Tibial artery (tissue), 4 donors: ENCODE measurements at regions not wholly inside any gene's neighbourhood (a gene's known extent, or its start where the extent isn't known, plus 50 kb on each side); places are given as distances from the start of the nearest gene placed in this dataset.

Experiments
- DNase-seq, 2 donors: peaks; one replicate each; pipeline ENCODE4 v3.0.0-alpha.2; 2019
- H3K27ac ChIP-seq, 2 donors: fragments of 200-600 bp; sonication (generic) in 1 of 2; 1 replicate in 1 of 2; 2 replicates in 1 of 2; pipeline ENCODE4 v1.5.1; 2018 to 2019; ENCODE audit warnings: mild to moderate bottlenecking in 1 of 2
- H3K27me3 ChIP-seq, 2 donors: fragments of 200-600 bp; sonication (generic) in 1 of 2; one replicate each; pipeline versions ENCODE4 v1.5.1 to v1.6.0; 2016 to 2019
- H3K36me3 ChIP-seq, 3 donors: fragments of 200-600 bp; sonication (generic) in 2 of 3; one replicate each; pipeline ENCODE4 v1.5.1; 2016 to 2019; ENCODE audit warnings: mild to moderate bottlenecking in 2 of 3
- H3K4me1 ChIP-seq, 4 donors: fragments of 200-600 bp; sonication (generic) in 2 of 4; 1 replicate in 3 of 4; 2 replicates in 1 of 4; pipeline ENCODE4 v1.5.1; 2016 to 2019
- H3K4me3 ChIP-seq, 2 donors: fragments of 200-600 bp; sonication (generic) in 1 of 2; 1 replicate in 1 of 2; 2 replicates in 1 of 2; pipeline ENCODE4 v1.5.1; 2018 to 2019; ENCODE audit warnings: mild to moderate bottlenecking in 2 of 2
- H3K9me3 ChIP-seq, 3 donors: fragments of 200-600 bp; sonication (generic) in 1 of 3; one replicate each; pipeline ENCODE4 v1.5.1; 2016 to 2019
- intact Hi-C: fragments of 100-400 bp; cut with DNase I; formaldehyde crosslinking; loops from one replicate; pipeline ENCODE4 v1.15.0; 2023; ENCODE audit warnings: low total_unique reads
- TF ChIP-seq, protein P1 (sequence below), 2 experiments: fragments of 200-600 bp in 1 of 2; fragments of 450-650 bp in 1 of 2; IDR thresholded peaks; one replicate each; pipeline ENCODE4 v1.5.1; 2017 to 2019; ENCODE audit warnings: antibody characterized with exemption in 2 of 2, mild to moderate bottlenecking in 1 of 2, moderate library complexity in 1 of 2

DNA sequence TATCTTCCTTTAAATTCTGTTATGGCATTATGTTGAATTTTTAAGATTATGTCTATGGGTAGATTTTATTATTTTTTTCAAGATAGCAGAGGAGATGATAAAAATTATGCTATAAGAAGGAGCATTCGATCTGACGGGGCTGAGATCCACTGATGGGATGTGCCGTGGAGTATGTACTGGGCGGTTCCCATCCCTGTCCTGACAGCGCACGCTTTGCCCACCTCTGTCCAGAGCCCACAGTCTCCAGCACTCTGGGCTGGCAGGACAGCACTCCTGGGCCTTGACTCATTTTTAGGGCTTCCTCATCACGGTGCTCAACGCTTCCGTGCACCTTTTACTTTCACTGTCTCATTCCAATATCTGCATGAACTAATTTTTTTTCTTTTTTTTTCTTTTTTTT, 235.5 kb downstream of the TEX29 start:
- no peaks in the 10 kb centered on the region for H3K4me1 ChIP-seq
- H3K4me3 ChIP-seq, result no peak overlapping the region
- DNase-seq, result no peak
- H3K27ac ChIP-seq, result no peak overlapping the region
- H3K36me3 ChIP-seq, result no peaks in the 10 kb centered on the region
- H3K9me3 ChIP-seq, result no peaks in the 10 kb centered on the region
- H3K27me3 ChIP-seq, result peaks cover 0 to 17% of the 10 kb centered on the region in 2 donors
- intact Hi-C loops, result no loop called here
- TF ChIP-seq, protein P1, sequence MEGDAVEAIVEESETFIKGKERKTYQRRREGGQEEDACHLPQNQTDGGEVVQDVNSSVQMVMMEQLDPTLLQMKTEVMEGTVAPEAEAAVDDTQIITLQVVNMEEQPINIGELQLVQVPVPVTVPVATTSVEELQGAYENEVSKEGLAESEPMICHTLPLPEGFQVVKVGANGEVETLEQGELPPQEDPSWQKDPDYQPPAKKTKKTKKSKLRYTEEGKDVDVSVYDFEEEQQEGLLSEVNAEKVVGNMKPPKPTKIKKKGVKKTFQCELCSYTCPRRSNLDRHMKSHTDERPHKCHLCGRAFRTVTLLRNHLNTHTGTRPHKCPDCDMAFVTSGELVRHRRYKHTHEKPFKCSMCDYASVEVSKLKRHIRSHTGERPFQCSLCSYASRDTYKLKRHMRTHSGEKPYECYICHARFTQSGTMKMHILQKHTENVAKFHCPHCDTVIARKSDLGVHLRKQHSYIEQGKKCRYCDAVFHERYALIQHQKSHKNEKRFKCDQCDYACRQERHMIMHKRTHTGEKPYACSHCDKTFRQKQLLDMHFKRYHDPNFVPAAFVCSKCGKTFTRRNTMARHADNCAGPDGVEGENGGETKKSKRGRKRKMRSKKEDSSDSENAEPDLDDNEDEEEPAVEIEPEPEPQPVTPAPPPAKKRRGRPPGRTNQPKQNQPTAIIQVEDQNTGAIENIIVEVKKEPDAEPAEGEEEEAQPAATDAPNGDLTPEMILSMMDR (IDR thresholded peaks at IDR 0.05), result no peak

DNA sequence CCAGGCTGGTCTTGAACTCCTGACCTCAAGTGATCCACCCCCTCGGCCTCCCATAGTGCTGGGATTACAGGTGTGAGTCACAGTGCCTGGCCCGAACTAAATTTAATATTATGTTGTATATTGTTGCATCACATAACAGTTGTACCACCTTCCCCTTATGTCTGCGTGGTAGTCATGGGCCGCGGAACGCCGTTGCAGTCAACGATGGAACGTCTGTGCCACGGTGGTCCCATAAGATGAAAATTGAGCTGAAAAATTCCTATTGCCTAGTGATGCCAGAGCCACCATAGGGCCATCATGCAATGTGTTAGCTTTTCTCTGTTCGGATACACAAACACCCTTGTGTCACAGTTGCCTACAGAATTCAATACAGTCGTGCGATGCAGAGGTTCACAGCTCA, 236.1 kb downstream of the TEX29 start:
- DNase-seq, result no peak
- H3K36me3 ChIP-seq, result no peaks in the 10 kb centered on the region
- H3K9me3 ChIP-seq, result no peaks in the 10 kb centered on the region
- no peak overlapping the region for H3K27ac ChIP-seq
- intact Hi-C loops, result no loop called here
- no peak overlapping the region for H3K4me3 ChIP-seq
- TF ChIP-seq, protein P1 (IDR thresholded peaks at IDR 0.05), result no peak
- peaks cover 0 to 17% of the 10 kb centered on the region in 2 donors for H3K27me3 ChIP-seq
- no peaks in the 10 kb centered on the region for H3K4me1 ChIP-seq

DNA sequence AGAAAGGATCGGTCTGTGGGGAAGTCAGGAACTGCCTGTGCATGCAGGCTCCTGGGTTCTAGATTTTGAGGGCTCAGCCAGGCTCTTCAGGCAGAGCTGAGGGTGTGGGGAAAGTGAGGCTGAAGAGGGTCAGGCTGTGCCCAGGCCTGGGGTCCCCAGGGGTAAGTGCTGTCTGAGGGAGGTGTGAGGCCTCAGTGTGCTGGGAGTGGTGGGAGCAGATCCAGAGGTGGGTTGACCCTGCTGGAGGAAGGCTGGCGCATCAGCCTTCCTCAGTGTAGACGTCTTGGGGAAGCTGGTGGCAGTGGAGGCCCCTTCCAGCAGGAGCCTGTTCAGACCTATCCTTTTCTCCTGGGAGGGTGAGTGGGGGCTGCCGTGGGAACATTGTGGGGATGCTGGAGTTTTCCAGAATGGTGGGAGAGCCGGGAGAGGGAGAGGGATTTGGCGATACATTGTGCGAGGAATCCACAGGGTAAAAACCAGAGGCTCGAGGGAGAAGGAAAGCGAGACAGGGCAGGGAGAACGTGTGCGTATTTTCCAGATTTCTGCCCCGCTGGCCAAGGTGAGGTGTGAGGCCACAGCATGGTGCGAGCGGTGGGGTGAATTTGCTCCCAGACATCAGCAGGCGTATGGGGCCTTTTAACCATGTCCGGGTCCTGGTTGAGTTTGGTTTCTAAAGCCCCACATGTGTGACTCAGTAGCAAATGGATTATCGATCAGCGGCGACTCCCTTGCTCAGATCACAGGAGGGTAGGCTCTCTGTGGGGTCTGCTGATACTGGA, 237.7 kb downstream of the TEX29 start:
- TF ChIP-seq, protein P1 (IDR thresholded peaks at IDR 0.05), result no peak
- intact Hi-C loops, result no loop called here
- H3K27me3 ChIP-seq, result peaks cover 0 to 17% of the 10 kb centered on the region in 2 donors
- H3K4me1 ChIP-seq, result no peaks in the 10 kb centered on the region
- DNase-seq, result no peak
- H3K9me3 ChIP-seq, result no peaks in the 10 kb centered on the region
- no peak overlapping the region for H3K27ac ChIP-seq
- no peak overlapping the region for H3K4me3 ChIP-seq
- H3K36me3 ChIP-seq, result no peaks in the 10 kb centered on the region

DNA sequence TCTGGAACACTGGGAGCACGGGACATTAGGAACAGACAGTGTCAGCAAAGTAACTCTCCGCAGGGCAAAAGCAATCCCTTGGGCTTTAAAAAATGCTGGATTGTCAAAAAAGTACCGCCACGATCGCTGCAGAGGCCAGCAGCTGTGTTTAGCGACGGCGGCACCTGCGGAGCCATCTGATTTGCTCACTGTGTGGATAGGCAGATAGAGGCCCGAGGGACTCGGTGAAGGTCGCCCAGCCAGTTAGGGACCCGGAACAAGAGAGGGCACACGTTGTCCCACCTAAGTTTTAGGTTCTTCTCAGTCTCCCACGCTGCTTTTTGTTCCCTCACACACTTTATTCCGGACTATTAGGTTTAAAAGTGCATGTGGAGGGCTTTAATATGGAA, 238.3 kb downstream of the TEX29 start:
- H3K9me3 ChIP-seq, result no peaks in the 10 kb centered on the region
- H3K27ac ChIP-seq, result no peak overlapping the region
- no peak for DNase-seq
- H3K4me3 ChIP-seq, result no peak overlapping the region
- no peaks in the 10 kb centered on the region for H3K4me1 ChIP-seq
- TF ChIP-seq, protein P1 (IDR thresholded peaks at IDR 0.05), result no peak
- H3K36me3 ChIP-seq, result no peaks in the 10 kb centered on the region
- H3K27me3 ChIP-seq, result peaks cover 0 to 17% of the 10 kb centered on the region in 2 donors
- intact Hi-C loops, result no loop called here

DNA sequence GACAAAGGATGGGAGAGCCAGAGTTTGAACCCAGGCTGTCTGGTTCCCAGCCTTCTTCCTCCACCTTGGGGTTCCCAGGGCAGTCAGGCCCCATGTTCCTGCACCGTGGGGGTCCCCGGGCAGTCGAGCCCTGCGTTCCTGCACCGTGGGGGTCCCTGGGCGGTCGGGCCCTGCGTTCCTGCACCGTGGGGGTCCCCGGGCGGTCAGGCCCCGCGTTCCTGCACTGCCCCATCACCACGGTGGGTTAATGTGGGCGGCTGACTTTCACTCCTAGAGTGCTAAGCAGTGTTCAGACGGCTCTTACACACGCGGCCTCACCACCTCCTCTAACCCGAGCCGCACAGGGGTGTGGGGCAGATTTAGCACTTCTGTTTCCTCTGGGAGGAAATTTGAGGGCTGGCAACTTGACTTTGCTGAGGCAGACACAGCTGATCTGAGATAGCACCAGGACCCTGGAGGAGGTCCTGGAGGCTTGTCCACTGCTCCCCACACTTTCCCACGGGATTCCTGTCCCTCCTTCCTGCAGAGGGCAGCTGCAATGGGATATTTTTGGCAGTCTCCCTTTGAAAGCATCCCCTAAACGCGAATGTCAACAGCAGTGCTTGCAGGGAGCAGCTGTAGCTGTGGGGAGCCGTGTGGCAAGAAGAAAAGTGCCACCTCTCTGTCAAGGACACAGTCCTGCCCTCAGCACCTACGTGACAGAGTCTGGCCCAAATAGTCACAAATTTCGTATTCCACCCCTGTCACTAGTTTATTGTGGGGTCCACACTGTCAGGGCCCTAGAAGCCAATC, 239.4 kb downstream of the TEX29 start:
- Histone ChIP-seq H3K9me3 (no peaks in the 10 kb centered on the region), H3K36me3 (no peaks in the 10 kb centered on the region), H3K27ac (no peak overlapping the region), H3K4me3 (no peak overlapping the region), H3K4me1 (no peaks in the 10 kb centered on the region), H3K27me3 (peaks cover 0 to 15% of the 10 kb centered on the region in 2 donors)
- intact Hi-C loops, result no loop called here
- TF ChIP-seq, protein P1 (IDR thresholded peaks at IDR 0.05), result no peak
- no peak for DNase-seq
